HG03575 (cell line): ENCODE measurements at regions not wholly inside any gene's neighbourhood (a gene's known extent, or its start where the extent isn't known, plus 50 kb on each side); places are given as distances from the start of the nearest gene placed in this dataset.
"Not testable (repeated sequence)": the region's sequence is repeated elsewhere in the genome, so short reads cannot be mapped to it uniquely, and the experiment has no call there.

Experiments
- ATAC-seq: cut with Tn5 transposase; IDR thresholded peaks from one replicate; pipeline ENCODE4 v1.9.1; 2021; ENCODE audit not compliant: unreplicated experiment, insufficient number of reproducible peaks, low FRiP score; ENCODE audit errors: extremely low read depth

- ATAC-seq = no peak
Observed at GRCh38 chr10:9834434-9834833, 1183.2 kb upstream of the CELF2 start.

GRCh38 chr10:9845075-9845474, 1172.6 kb upstream of the CELF2 start:
- no peak for ATAC-seq

GRCh38 chr10:9848278-9848677, 1169.4 kb upstream of the CELF2 start:
- no peak for ATAC-seq

- no peak for ATAC-seq
Observed at GRCh38 chr10:9848981-9849380, 1168.7 kb upstream of the CELF2 start.

- ATAC-seq = no peak
Observed at GRCh38 chr10:9850415-9850814, 1167.3 kb upstream of the CELF2 start.

GRCh38 chr10:9851808-9852207, 1165.9 kb upstream of the CELF2 start:
- no peak for ATAC-seq

- no peak for ATAC-seq
Observed at GRCh38 chr10:9853405-9854355, 1164.0 kb upstream of the CELF2 start.

GRCh38 chr10:9855451-9855850, 1162.2 kb upstream of the CELF2 start:
- ATAC-seq = not testable (repeated sequence)

- ATAC-seq = no peak
Observed at GRCh38 chr10:9858816-9859215, 1158.9 kb upstream of the CELF2 start.

GRCh38 chr10:9860045-9860444, 1157.6 kb upstream of the CELF2 start:
- ATAC-seq = no peak

- ATAC-seq = no peak
Observed at GRCh38 chr10:9863559-9864121, 1154.0 kb upstream of the CELF2 start.

GRCh38 chr10:9868499-9868898, 1149.2 kb upstream of the CELF2 start:
- no peak for ATAC-seq

GRCh38 chr10:9869205-9869604, 1148.5 kb upstream of the CELF2 start:
- no peak for ATAC-seq

- ATAC-seq = no peak
Observed at GRCh38 chr10:9869606-9870176, 1148.0 kb upstream of the CELF2 start.

- ATAC-seq = no peak
Observed at GRCh38 chr10:9875353-9875752, 1142.3 kb upstream of the CELF2 start.

GRCh38 chr10:9877978-9878377, 1139.7 kb upstream of the CELF2 start:
- no peak for ATAC-seq

GRCh38 chr10:9878383-9878782, 1139.3 kb upstream of the CELF2 start:
- no peak for ATAC-seq

- ATAC-seq = no peak
Observed at GRCh38 chr10:9885761-9886160, 1131.9 kb upstream of the CELF2 start.

- ATAC-seq = no peak
Observed at GRCh38 chr10:9886772-9887171, 1130.9 kb upstream of the CELF2 start.

GRCh38 chr10:9895453-9895852, 1122.2 kb upstream of the CELF2 start:
- ATAC-seq = no peak
